Stimulated activated CD8-positive, alpha-beta memory T cell treated with anti-CD3 and anti-CD28 coated beads, Interleukin-4, amount 100 ng/mL, for 48 hours (primary cell): ENCODE measurements at regions not wholly inside any gene's neighbourhood (a gene's known extent, or its start where the extent isn't known, plus 50 kb on each side); places are given as distances from the start of the nearest gene placed in this dataset.
"Not testable (repeated sequence)": the region's sequence is repeated elsewhere in the genome, so short reads cannot be mapped to it uniquely, and the experiment has no call there.

ENCODE experiments used
- DNase-seq: peaks from one replicate; pipeline ENCODE4 v3.0.0-alpha.2; 2020

GRCh38 chr4:170391066-170391740, 301.4 kb upstream of the AADAT start:
- DNase-seq = no peak

DNA sequence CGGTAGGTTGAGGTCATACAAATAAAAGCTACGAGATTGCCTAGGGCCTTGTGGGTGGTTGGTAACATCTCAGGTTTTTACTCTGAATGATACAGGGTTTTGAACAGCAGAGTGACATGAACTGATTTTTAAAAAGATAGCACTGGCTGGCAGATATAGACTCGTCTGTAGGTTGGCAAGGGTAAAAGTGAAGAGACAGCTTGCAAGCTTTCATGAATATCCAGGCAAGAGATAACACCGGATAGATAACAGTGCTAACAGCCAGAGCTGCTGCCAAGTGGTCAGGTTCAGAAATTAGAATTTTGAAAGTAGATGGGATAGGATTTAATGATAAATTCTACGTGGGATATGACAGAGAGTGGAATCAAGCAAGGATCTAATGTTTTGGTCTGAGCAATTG, 299.7 kb upstream of the AADAT start:
- no peak for DNase-seq

GRCh38 chr4:170388255-170388654, 298.5 kb upstream of the AADAT start:
- no peak for DNase-seq

GRCh38 chr4:170386971-170387370, 297.2 kb upstream of the AADAT start:
- no peak for DNase-seq

DNA sequence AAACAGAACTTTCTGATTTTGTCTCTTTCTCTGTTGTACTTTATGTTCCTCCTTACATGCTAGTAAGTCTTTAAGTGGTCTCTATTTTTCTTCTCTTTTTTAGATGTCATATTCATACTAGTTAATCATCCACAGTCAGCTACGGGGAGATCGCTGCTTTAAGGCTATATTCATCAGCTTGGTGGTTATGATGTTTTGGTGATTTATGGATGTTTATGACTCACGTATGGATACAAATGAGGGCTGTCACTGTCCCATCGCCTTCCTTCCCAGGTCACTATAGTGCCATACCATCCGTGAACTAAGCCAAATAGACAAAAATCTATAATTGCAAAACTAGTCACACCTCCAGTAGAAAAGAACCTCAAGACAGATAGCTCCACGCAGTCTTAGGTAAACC, 296.8 kb upstream of the AADAT start:
- no peak for DNase-seq

GRCh38 chr4:170374770-170375169, 285.0 kb upstream of the AADAT start:
- DNase-seq = no peak

DNA sequence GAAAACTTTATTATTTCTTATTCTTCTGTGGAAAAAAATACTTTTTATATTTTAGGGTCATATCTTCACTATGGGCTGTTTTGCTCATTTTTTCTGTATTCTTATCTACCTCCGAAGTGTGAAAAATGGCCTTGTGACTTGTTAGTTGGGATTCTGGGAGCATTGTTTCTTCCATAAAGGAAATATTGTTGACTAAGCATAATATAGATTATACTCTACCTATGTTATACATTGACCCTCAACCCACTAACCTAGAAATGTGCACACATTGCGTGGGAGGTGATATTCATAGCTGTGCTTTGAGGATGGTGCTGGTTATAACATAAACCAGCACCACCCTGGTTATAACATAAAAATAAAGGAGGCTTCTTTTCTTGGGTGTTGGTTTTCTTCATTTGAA, 259.2 kb upstream of the AADAT start:
- DNase-seq = no peak

GRCh38 chr4:170347191-170347590, 257.4 kb upstream of the AADAT start:
- not testable (repeated sequence) for DNase-seq

DNA sequence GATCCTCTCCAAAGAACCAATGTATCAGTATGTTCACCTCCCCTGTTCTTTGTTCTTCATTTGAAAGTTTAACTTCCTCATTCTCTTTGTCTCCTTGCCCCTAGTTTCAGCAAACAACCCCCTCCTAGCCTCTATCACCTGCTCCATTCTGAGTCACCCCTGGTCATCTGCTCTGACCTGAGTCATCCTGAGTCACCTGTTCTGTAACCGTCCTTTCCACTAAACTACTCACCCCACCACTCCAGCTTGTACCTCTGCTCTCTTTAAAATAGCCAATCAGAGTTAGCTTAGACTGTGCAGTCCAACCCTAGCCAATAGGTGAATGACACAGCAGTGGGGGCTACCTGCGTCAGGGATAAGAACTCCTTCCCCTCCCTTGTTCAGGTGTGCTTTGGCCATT, 249.8 kb upstream of the AADAT start:
- no peak for DNase-seq

DNA sequence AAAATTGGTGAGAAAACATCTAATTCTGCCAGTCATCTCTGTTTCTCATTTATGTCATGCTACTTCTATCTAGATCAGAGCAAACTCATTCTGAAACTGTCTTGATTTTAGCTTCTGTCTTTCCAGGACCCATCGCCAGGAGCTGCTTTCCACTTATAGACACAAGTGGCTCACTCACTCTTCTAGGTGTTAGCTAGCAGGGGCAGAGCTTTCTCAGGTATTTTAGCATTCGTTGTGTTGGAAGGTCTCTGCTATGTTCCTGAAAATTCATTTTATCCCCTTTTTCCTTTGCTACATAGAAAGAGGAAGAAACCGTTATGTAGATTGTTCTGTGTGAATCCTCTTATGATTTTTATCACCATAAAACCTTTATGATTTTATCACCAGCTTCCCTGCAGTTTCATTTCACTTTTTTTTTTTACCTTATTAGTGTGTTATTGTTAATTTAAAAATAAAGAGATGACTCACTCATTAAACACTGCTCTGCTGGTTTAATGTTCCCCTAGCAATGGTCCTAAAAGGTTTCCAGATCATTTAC, 246.6 kb upstream of the AADAT start:
- no peak for DNase-seq

GRCh38 chr4:170325599-170325998, 235.8 kb upstream of the AADAT start:
- DNase-seq = no peak

DNA sequence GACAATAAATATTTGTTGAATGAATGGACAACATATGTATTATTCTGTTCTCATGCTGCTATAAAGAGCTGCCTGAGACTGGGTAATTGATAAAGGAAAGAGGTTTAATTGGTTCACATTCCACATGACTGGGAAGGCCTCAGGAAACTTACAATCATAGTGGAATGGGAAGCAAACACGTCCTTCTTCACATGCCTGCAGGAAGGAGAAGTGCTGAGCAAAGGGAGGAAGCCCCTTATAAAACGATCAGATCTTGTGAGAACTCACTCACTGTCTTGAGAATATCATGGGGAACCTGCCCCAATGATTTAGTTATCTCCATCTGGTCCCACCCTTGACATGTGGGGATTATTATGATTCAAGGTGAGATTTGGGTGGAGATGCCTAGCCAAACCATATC, 233.9 kb upstream of the AADAT start:
- DNase-seq = no peak

DNA sequence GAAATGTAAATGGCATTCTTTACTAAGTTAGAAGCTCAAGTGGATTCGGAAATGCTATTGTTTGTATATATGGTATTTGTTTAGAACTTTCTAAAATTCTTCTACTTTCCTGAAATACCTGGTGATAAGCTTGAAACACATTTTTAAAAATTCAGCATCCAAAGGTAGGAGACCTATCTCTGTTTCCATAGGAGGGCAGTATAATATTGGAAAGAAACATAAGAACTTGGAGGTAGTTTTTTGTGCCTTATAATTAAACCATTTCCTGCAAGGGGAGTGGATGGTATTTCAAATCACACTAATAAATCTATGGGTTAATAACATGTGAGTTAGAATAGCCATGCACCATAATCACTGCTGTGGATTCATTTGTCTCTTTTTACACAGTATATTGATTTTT, 217.4 kb upstream of the AADAT start:
- DNase-seq = no peak

DNA sequence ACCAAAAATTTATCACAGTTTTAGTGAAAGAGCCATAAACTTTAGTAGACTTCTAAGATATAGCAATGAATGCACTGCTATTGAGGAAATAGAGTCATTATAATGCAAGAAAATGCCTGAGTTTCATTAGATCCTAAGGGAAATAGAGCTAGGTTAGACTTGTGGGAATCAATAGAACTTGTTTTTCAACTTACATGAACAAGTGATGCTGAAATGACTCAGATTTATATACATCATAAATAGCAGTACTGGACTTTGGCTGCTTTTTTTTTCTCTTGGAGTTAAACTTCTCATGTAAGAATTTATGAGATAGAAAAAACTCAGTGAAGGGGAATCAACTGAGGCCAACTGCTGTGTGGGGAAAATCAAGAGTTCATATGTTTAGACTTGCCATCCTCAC, 216.5 kb upstream of the AADAT start:
- no peak for DNase-seq

DNA sequence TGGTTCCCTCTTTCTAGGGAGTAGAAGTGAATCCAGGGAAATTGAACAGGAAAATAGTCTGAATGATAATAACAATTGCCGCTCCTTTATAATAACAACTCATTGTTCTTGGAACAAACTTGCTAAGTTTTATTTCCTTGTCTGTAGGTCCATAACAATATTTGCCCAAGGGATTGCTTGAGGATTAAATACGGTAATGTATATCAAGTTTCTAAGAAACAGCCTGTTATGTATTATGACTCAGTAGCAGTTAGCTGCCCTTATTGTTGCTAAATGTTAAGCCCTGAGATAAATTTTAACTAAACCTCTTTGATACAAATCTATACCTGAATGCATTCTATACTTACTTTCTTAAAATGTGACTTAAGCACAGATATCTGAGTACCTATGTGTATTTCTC, 215.9 kb upstream of the AADAT start:
- DNase-seq = no peak

GRCh38 chr4:170281027-170281426, 191.3 kb upstream of the AADAT start:
- DNase-seq = no peak

- no peak for DNase-seq
Observed at GRCh38 chr4:170278460-170278859, 188.7 kb upstream of the AADAT start.

GRCh38 chr4:170274616-170275015, 184.9 kb upstream of the AADAT start:
- no peak for DNase-seq

DNA sequence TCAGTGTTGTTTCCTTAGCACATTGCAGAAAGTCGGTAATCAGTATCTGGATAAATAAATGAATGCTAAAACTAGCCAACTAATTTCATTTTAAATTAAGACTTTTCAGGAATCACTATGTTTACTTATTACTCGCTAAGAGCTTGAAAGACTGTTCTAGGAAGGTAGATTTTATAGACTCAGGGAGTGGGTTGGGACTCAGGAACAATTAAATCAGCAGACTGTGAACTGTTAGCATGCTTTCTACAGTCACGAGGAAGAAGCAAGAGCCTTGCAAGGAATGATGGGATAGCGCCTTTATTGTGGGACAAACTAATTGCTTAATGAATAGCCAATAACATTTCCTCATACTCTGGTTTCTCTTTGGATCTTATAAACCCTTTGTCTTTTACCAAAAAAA, 183.2 kb upstream of the AADAT start:
- DNase-seq = no peak

DNA sequence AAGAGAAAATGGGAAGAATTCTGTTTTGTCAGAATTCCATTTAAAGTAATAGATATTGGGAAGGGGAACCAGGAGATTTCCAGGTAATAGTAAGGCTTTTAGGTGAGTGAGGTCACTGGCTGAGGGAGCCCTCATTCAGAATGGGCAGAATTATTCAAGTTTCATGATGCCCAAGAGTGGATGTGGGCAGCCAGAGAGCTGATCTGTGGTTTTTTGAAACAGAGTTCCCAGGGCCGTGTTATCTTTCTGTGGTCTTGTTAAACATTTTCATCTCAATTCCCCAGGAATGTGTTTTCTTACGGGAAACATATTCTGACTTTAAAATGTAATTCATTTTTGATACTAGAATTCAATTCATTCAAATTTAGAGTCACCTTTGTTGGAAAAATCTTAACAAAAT, 182.0 kb upstream of the AADAT start:
- DNase-seq = no peak

- DNase-seq = no peak
Observed at GRCh38 chr4:170270628-170271027, 180.9 kb upstream of the AADAT start.

- DNase-seq = no peak
Observed at GRCh38 chr4:170269950-170270349, 180.2 kb upstream of the AADAT start.

- DNase-seq = peak; percentile 64
Observed at GRCh38 chr4:170259631-170260153, 169.9 kb upstream of the AADAT start.

DNA sequence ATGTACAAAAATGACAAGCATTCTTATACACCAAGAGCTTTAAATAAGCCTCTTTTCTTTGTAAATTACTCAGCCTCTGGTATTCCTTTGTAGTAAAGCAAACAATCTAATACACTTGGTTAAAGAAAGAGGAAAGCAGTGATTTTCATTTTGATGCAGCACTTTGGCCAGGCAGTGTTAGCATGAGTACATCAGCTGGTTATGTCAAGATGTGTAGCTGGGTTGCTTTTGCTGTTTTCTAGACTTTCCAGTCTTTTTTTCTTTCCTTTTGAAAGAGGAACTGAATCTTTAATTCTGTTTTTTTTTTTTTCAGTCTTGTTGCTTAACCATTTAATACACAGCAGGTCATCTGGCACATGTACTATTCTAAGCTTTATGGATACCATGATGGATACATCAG, 167.1 kb upstream of the AADAT start:
- no peak for DNase-seq

GRCh38 chr4:170248576-170248975, 158.8 kb upstream of the AADAT start:
- DNase-seq = no peak
